Memory B cell (primary cell): ENCODE measurements at regions not wholly inside any gene's neighbourhood (a gene's known extent, or its start where the extent isn't known, plus 50 kb on each side); places are given as distances from the start of the nearest gene placed in this dataset.

ENCODE experiments used
- ATAC-seq: fragments of 150-1000 bp; cut with Tn5 transposase; 2 replicates; pipeline ENCODE4 v1.10.0; 2021; ENCODE audit warnings: low read depth, mild to moderate bottlenecking, moderate library complexity
- DNase-seq, 2 donors: peaks; one replicate each; pipeline ENCODE4 v3.0.0; 2022; ENCODE audit warnings: low spot score in 2 of 2
- H3K27ac Mint-ChIP-seq: one replicate; pipeline ENCODE4 v1.8.0; 2022; ENCODE audit warnings: mild to moderate bottlenecking, moderate library complexity, mixed read lengths
- H3K27me3 Mint-ChIP-seq: one replicate; pipeline ENCODE4 v1.8.0; 2022; ENCODE audit warnings: mixed read lengths
- H3K36me3 Mint-ChIP-seq: one replicate; pipeline ENCODE4 v1.8.0; 2022; ENCODE audit warnings: mild to moderate bottlenecking, mixed read lengths
- H3K4me1 Mint-ChIP-seq: one replicate; pipeline ENCODE4 v1.8.0; 2022; ENCODE audit warnings: mixed read lengths
- H3K4me3 Mint-ChIP-seq: one replicate; pipeline ENCODE4 v1.8.0; 2022; ENCODE audit warnings: mild to moderate bottlenecking, moderate library complexity, mixed read lengths
- H3K9me3 Mint-ChIP-seq: one replicate; pipeline ENCODE4 v1.8.0; 2022; ENCODE audit warnings: mixed read lengths

DNA sequence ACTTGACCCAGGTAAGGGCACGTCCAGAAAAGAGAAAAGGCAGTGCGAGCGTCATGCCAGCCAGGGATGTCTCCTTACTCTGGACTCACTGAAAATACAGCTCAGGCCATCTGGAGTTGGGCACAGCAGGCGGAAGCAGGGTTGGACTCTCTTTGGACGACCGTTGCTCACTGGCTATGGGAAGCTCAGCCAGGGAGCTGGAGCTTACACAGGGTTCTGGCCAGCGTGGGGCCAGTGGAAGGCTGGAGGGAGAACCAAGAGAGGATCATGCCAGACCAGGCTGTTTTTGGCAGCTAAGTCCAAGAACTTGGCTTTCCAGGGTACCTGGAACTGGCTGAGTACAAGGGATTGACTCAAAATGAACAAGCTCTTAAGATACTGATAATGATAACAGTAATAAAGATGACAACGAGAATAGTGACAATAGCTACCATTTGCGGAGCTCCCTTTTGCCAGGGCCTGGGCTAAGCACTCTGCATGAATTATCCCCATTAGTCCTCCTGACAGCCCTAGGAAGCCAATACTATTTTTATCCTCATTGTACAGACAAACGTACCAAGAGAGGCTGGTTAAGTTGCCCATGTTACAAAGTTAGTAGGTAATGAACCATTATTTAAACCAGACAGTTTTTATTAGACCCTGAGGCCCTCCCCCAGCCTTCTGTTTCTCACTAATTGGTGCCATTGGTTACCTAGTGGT is 177.6 kb downstream of the PTPN20 start:
- no peaks in the 10 kb centered on the region for H3K36me3 Mint-ChIP-seq
- H3K27me3 Mint-ChIP-seq, result peaks cover 3% of the 10 kb centered on the region
- ATAC-seq, result no peak
- H3K9me3 Mint-ChIP-seq, result no peaks in the 10 kb centered on the region
- H3K4me3 Mint-ChIP-seq, result no peak overlapping the region
- no peaks in the 10 kb centered on the region for H3K4me1 Mint-ChIP-seq
- no peak for DNase-seq
- no peak overlapping the region for H3K27ac Mint-ChIP-seq

- Mint-ChIP-seq H3K9me3 (no peaks in the 10 kb centered on the region), H3K4me1 (no peaks in the 10 kb centered on the region), H3K36me3 (no peaks in the 10 kb centered on the region), H3K27ac (no peak overlapping the region), H3K4me3 (no peak overlapping the region), H3K27me3 (peaks cover 6% of the 10 kb centered on the region)
- no peak for ATAC-seq
- DNase-seq, result no peak
These were observed 178.8 kb downstream of the PTPN20 start for GRCh38 chr10:47090042-47090441.

GRCh38 chr10:47090903-47091302 is 179.7 kb downstream of the PTPN20 start:
- Mint-ChIP-seq H3K4me1 (no peaks in the 10 kb centered on the region), H3K27me3 (peaks cover 7% of the 10 kb centered on the region)
- ATAC-seq, result no peak

DNA sequence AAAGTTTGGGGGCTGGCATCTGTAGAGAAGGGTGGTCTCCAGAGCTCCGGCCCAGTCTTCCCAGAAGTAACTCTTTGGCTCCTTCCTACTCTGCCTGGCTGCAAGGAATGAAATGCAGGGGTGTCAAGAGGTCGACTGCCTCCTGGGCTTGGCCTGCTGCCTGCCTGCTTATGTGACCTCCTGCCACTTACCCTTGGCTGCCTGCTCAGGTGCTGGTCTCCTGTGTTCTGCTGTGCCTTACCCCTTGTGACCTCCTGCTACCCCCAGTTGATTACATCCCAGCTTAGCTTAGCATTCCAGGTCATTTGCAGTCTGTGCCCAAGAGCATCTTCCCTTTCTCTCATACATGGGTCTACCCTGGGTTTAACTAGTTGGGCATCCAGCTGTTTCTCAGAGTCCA is 180.2 kb downstream of the PTPN20 start:
- no peak overlapping the region for H3K4me3 Mint-ChIP-seq
- H3K36me3 Mint-ChIP-seq, result no peaks in the 10 kb centered on the region
- DNase-seq (no peak), ATAC-seq (no peak)
- no peak overlapping the region for H3K27ac Mint-ChIP-seq
- H3K27me3 Mint-ChIP-seq, result peaks cover 7% of the 10 kb centered on the region
- no peaks in the 10 kb centered on the region for H3K4me1 Mint-ChIP-seq
- H3K9me3 Mint-ChIP-seq, result no peaks in the 10 kb centered on the region

More at GRCh38 chr10:47090903-47091302, 179.7 kb downstream of the PTPN20 start:
- no peak for DNase-seq
- Mint-ChIP-seq H3K36me3 (no peaks in the 10 kb centered on the region), H3K9me3 (no peaks in the 10 kb centered on the region), H3K27ac (no peak overlapping the region), H3K4me3 (no peak overlapping the region)

DNA sequence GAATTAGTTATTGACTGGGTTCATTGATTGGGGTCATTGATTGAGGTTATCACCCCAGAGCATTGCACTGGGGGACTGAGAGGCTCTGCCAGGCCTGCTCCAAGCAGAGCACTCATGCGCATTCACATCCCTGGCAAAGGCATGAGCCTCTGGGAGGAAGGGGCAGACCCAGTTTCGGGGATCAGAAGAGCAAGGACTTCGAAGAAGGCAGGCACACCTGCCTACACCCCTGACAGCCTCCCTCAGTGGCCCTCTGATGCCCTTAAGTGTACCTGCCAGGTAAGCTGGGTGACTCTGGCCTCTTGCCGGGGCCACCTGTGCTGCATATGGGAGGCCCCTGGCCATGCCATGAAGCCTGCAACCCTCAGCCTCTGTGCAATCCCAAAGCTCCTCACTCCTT is 181.1 kb downstream of the PTPN20 start:
- H3K4me1 Mint-ChIP-seq, result no peaks in the 10 kb centered on the region
- H3K36me3 Mint-ChIP-seq, result no peaks in the 10 kb centered on the region
- H3K27me3 Mint-ChIP-seq, result peaks cover 7% of the 10 kb centered on the region
- no peak for DNase-seq
- ATAC-seq, result no peak
- no peak overlapping the region for H3K4me3 Mint-ChIP-seq
- H3K27ac Mint-ChIP-seq, result no peak overlapping the region
- no peaks in the 10 kb centered on the region for H3K9me3 Mint-ChIP-seq

GRCh38 chr10:47092831-47093230 is 181.6 kb downstream of the PTPN20 start:
- H3K9me3 Mint-ChIP-seq, result no peaks in the 10 kb centered on the region

DNA sequence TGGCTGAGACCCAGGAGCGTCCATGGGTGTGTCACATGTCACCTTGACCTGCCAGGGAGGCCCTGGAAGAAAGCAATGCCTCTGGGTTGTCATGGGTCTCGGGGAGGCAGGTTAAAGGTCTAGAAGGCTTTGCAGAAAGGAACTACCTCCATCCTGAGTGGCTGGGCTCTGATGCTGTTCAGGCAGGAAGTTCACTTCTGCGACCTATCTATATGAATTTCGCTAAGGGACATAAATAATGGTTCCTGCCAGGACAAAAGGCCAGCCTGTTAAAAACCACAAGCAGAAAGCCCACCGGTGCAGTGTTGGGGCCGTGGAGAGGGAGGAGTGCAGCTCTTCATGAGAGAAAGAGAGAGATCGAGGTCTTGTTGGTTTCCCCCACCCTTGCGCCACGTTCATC is 182.9 kb downstream of the PTPN20 start:
- Mint-ChIP-seq H3K4me3 (no peak overlapping the region), H3K27ac (no peak overlapping the region), H3K36me3 (no peaks in the 10 kb centered on the region), H3K9me3 (no peaks in the 10 kb centered on the region), H3K4me1 (no peaks in the 10 kb centered on the region), H3K27me3 (peaks cover 5% of the 10 kb centered on the region)
- no peak for ATAC-seq
- no peak for DNase-seq

More at GRCh38 chr10:47092831-47093230, 181.6 kb downstream of the PTPN20 start:
- peaks cover 7% of the 10 kb centered on the region for H3K27me3 Mint-ChIP-seq
- ATAC-seq (no peak), DNase-seq (no peak)
- H3K4me1 Mint-ChIP-seq, result no peaks in the 10 kb centered on the region
- no peaks in the 10 kb centered on the region for H3K36me3 Mint-ChIP-seq
- H3K4me3 Mint-ChIP-seq, result no peak overlapping the region
- H3K27ac Mint-ChIP-seq, result no peak overlapping the region

DNA sequence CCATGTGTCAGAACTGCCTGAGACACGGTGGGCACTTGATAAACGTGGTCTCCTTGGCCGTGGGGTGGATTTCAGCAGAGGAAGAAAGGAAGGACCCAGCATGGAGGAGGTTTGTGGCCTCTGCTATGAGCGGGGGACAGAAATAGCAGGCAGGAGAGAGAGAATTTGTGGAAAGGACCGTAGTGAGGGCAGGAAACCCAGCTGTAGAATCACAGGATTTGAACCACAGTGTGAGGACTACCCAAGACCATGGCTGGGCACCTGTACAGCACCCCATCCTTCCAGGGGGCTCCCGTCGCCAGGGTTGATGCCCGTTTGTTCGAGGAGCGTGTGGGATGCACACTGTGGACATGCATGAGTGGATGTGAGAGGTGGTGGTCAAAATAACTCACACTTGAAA is 183.4 kb downstream of the PTPN20 start:
- DNase-seq (no peak), ATAC-seq (no peak)
- peaks cover 4% of the 10 kb centered on the region for H3K27me3 Mint-ChIP-seq

GRCh38 chr10:47095211-47095610 is 184.0 kb downstream of the PTPN20 start:
- Mint-ChIP-seq H3K4me3 (no peak overlapping the region), H3K9me3 (no peaks in the 10 kb centered on the region), H3K27me3 (peaks cover 4% of the 10 kb centered on the region), H3K4me1 (no peaks in the 10 kb centered on the region), H3K36me3 (no peaks in the 10 kb centered on the region), H3K27ac (no peak overlapping the region)
- no peak for DNase-seq
- ATAC-seq, result no peak

More for the DNA sequence above, 183.4 kb downstream of the PTPN20 start:
- Mint-ChIP-seq H3K9me3 (no peaks in the 10 kb centered on the region), H3K27ac (no peak overlapping the region), H3K36me3 (no peaks in the 10 kb centered on the region), H3K4me1 (no peaks in the 10 kb centered on the region), H3K4me3 (no peak overlapping the region)

GRCh38 chr10:47095848-47096612 is 184.8 kb downstream of the PTPN20 start:
- DNase-seq (no peak), ATAC-seq (no peak)
- Mint-ChIP-seq H3K4me3 (no peak overlapping the region), H3K36me3 (no peaks in the 10 kb centered on the region), H3K27ac (no peak overlapping the region), H3K27me3 (peaks cover 4% of the 10 kb centered on the region), H3K9me3 (no peaks in the 10 kb centered on the region), H3K4me1 (no peaks in the 10 kb centered on the region)

DNA sequence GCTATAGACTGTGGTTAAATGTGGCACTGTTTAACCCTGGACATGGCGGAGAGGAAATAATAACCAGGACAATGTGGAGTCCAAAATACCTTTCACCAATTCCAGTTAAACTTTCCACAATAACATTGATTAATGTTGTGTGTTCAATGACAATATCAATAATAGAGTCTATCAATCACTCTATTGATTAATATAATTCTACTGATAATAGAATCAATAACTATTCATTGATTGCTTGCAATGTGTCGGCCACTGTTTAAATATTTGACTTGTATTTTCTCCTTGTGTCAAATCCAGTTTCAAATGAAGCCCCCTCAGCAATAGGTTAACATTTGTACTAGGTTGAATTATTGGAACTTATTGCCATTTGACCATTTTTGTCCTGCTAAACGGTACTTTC is 187.0 kb downstream of the PTPN20 start:
- no peaks in the 10 kb centered on the region for H3K4me1 Mint-ChIP-seq
- DNase-seq, result no peak
- H3K27me3 Mint-ChIP-seq, result peaks cover 4% of the 10 kb centered on the region
- no peak for ATAC-seq
- H3K36me3 Mint-ChIP-seq, result no peaks in the 10 kb centered on the region
- no peak overlapping the region for H3K27ac Mint-ChIP-seq
- no peak overlapping the region for H3K4me3 Mint-ChIP-seq
- H3K9me3 Mint-ChIP-seq, result no peaks in the 10 kb centered on the region

DNA sequence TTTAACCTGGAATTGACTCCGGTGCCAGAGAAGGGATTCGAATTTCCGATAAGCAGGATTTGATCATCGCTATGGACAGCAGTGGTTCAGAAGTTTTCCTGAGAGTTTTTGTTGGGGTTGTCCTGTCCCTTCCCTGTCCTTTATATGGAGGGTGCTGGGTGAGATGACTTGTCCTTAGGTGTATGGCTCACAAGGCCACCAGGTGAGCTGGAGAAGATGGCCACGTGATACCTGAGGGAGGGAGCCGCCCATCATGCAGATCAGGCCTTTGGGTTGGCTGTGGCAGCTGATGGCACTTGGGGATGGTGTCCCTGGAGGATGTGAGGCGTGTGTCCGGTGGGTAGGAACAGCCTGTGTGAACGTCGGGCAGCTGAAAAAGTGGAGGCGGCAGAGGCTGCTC is 187.7 kb downstream of the PTPN20 start:
- Mint-ChIP-seq H3K27me3 (peaks cover 4% of the 10 kb centered on the region), H3K27ac (no peak overlapping the region), H3K4me1 (no peaks in the 10 kb centered on the region), H3K4me3 (no peak overlapping the region), H3K9me3 (no peaks in the 10 kb centered on the region), H3K36me3 (no peaks in the 10 kb centered on the region)
- ATAC-seq (no peak), DNase-seq (no peak)

GRCh38 chr10:47099474-47099873 is 188.2 kb downstream of the PTPN20 start:
- no peak for DNase-seq
- no peaks in the 10 kb centered on the region for H3K4me1 Mint-ChIP-seq
- ATAC-seq, result no peak
- no peak overlapping the region for H3K27ac Mint-ChIP-seq
- H3K36me3 Mint-ChIP-seq, result no peaks in the 10 kb centered on the region
- no peak overlapping the region for H3K4me3 Mint-ChIP-seq
- no peaks in the 10 kb centered on the region for H3K9me3 Mint-ChIP-seq
- H3K27me3 Mint-ChIP-seq, result peaks cover 2% of the 10 kb centered on the region

DNA sequence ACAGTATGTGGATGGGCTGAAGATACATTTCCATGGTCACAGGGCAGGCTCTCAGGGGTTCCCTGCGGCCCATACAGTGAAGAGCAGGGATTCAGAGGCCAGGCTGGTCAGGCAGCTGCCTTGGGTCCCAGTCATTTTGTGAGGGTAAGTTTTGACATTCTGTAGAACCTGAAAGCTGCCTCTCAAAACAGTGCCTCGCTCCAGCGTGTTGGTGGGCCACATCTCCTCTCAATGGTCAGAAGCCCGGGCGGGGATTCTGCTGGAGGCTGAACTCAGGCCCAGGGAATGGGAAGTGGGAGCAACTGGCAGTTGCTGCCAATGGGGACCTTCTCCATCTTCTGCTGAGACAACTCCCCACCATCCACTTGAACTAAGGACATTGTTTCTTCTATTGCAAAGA is 190.0 kb downstream of the PTPN20 start:
- H3K4me1 Mint-ChIP-seq, result peaks cover 4% of the 10 kb centered on the region
- no peaks in the 10 kb centered on the region for H3K9me3 Mint-ChIP-seq
- H3K36me3 Mint-ChIP-seq, result no peaks in the 10 kb centered on the region
- no peak overlapping the region for H3K27ac Mint-ChIP-seq
- H3K27me3 Mint-ChIP-seq, result no peaks in the 10 kb centered on the region
- no peak overlapping the region for H3K4me3 Mint-ChIP-seq
- ATAC-seq (no peak), DNase-seq (no peak)

- Mint-ChIP-seq H3K27ac (no peak overlapping the region), H3K27me3 (no peaks in the 10 kb centered on the region), H3K4me3 (no peak overlapping the region), H3K4me1 (peaks cover 10% of the 10 kb centered on the region), H3K9me3 (no peaks in the 10 kb centered on the region), H3K36me3 (no peaks in the 10 kb centered on the region)
- ATAC-seq (no peak), DNase-seq (no peak)
These were observed 190.6 kb downstream of the PTPN20 start for GRCh38 chr10:47101807-47102206.
